Daoy (cell line): ENCODE measurements at regions not wholly inside any gene's neighbourhood (a gene's known extent, or its start where the extent isn't known, plus 50 kb on each side); places are given as distances from the start of the nearest gene placed in this dataset.

Source experiments
- DNase-seq: peaks from one replicate; pipeline ENCODE4 v3.0.0-alpha.2; 2015; ENCODE audit warnings: low read depth

- DNase-seq, result no peak
Observed at GRCh38 chrX:15983034-15983433, 128.4 kb upstream of the AP1S2 start.

- no peak for DNase-seq
Observed at GRCh38 chrX:15977644-15978043, 123.0 kb upstream of the AP1S2 start.

GRCh38 chrX:15976396-15976795 lies 121.8 kb upstream of the AP1S2 start:
- no peak for DNase-seq

DNA sequence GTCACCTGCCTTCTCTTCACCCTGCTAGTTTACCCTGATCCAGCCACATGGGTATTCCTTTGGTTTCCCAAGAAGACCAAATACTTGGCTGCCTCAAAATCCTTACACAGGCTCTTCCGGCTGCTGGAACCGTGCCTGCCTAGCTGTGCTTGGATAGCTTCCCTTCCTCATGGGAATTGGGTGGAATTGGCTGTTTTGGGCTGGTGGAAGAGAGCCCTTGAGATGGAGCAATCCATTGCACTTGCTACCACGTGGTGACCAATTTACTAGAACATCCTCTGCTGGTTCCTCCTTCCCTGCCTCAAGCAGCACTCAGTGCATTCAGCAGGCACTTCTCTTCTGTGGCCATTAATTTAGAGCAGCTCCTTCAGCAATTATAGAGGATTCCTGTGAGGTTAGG lies 119.3 kb upstream of the AP1S2 start:
- DNase-seq, result no peak

- peak; percentile 34 for DNase-seq
Observed at GRCh38 chrX:15973299-15973698, 118.7 kb upstream of the AP1S2 start.

GRCh38 chrX:15971696-15972095 lies 117.1 kb upstream of the AP1S2 start:
- DNase-seq, result no peak

- no peak for DNase-seq
Observed at GRCh38 chrX:15963858-15964257, 109.2 kb upstream of the AP1S2 start.

GRCh38 chrX:15960237-15960636 lies 105.6 kb upstream of the AP1S2 start:
- DNase-seq, result no peak

GRCh38 chrX:15956681-15957080 lies 102.1 kb upstream of the AP1S2 start:
- DNase-seq, result peak; percentile 43

- no peak for DNase-seq
Observed at GRCh38 chrX:15953801-15954200, 99.2 kb upstream of the AP1S2 start.

DNA sequence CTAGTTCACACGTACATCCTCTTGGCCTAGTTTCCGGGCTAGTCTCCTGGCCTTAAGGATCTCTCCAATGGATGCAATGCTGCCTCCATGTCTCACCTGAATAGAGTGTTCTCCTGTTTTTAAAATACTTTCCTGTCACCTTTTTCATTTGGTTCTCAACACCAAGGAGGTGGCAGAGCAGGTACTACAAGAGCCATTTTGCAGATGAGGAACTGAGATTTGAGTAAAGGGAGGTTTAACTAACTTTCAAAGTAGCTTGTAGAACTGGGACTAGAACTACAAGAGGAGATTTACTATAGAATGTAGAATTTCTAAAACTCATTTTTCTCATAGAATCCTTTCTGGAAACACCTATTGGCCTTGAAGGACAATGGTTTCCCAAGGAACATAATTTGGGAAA lies 97.6 kb upstream of the AP1S2 start:
- DNase-seq, result no peak

GRCh38 chrX:15948318-15948660 lies 93.7 kb upstream of the AP1S2 start:
- DNase-seq, result no peak

- DNase-seq, result peak; percentile 61
Observed at GRCh38 chrX:15947648-15948317, 93.2 kb upstream of the AP1S2 start.

GRCh38 chrX:15946783-15947580 lies 92.4 kb upstream of the AP1S2 start:
- peak; percentile 82 for DNase-seq

- DNase-seq, result no peak
Observed at GRCh38 chrX:15943391-15943790, 88.8 kb upstream of the AP1S2 start.

GRCh38 chrX:15942307-15942706 lies 87.7 kb upstream of the AP1S2 start:
- DNase-seq, result no peak

GRCh38 chrX:15939737-15940136 lies 85.1 kb upstream of the AP1S2 start:
- no peak for DNase-seq

DNA sequence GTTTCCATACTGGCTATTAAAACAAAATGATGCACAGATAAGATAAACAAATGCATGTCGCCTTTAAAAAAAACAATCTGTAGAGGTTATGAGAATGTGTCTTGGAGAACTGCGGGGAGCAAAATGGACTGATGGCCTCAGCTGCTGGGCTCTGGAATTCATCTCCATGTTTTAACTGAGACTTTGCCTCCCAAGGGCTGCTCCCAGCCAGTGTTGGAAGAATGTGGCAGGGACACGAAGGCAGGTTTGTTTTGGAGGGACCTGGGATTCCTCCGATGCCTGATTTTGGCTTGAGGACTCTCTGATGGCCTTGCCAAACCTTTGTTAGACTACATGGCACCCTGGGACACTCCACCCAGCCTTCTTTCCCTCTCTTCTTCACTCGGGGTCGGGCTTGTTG lies 83.5 kb upstream of the AP1S2 start:
- DNase-seq, result no peak

- DNase-seq, result no peak
Observed at GRCh38 chrX:15931362-15931761, 76.7 kb upstream of the AP1S2 start.

DNA sequence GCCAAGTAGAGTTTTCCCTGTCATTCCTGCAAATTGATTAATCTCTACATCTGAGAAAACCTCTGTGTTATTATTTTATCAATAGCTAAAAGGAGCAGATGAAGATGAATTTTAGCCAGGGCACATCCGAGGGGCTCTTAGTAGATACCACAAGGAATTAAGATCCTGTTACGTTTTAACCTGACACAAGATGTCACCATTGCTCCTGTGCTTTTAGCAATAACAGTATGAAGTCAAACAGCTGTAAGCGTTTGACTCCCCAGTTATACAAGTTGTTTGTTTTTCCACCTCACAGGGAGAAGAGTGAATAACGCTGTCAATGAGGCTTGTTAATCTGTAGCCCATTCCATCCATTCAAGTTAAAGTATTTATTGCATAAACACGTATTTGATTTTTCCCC lies 76.0 kb upstream of the AP1S2 start:
- DNase-seq, result peak; percentile 27

DNA sequence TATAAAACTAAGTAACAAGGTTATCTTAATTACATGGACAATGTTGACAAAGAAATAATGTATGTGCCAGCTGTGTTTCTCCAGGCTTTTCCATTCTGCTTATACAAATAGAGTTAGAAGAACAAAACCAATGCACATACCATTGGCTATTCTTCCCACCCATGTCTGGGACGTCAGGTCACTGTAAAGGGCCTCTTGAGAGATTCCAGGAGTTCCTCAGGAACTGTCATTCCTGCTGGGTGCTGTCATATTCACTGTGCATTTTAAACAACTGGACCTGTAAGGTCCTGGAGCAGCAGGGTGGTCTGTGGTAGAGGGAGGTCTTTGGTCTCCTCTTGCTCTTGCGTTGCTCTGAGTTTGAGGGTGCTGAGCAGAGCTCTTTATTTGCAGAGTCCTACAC lies 74.6 kb upstream of the AP1S2 start:
- no peak for DNase-seq

DNA sequence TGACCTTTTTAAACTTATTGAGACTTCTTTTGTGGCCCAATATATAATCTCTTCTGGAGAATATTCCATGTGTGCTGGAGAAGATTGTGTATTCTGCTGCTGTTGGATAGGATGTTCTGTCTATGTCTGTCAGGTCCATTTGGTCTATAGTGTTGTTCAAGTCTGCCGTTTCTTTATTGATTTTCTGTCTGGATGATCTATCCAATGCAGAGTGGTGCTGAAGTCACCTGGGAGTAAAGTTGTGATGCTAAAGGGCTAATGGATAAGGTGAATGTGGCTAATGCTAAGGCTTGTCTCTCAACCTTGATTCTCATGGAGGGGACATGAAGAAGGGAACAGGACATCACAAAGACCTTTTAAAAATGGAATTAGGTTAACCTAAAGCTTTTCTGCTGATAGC lies 72.0 kb upstream of the AP1S2 start:
- no peak for DNase-seq

- DNase-seq, result no peak
Observed at GRCh38 chrX:15918003-15918402, 63.4 kb upstream of the AP1S2 start.

- DNase-seq, result no peak
Observed at GRCh38 chrX:15916704-15917084, 62.1 kb upstream of the AP1S2 start.
